Liver (tissue), 8 donors: ENCODE measurements at regions not wholly inside any gene's neighbourhood (a gene's known extent, or its start where the extent isn't known, plus 50 kb on each side); places are given as distances from the start of the nearest gene placed in this dataset.

Experiments
- DNase-seq: peaks from one replicate; pipeline ENCODE4 v3.0.0-alpha.2; 2017; ENCODE audit warnings: low spot score
- H3K27ac ChIP-seq, 2 donors: one replicate each; pipeline ENCODE4 v1.7.0; 2013; ENCODE audit warnings: inconsistent platforms in 2 of 2, low read length in 2 of 2, control low read depth in 1 of 2, low read depth in 1 of 2, mild to moderate bottlenecking in 1 of 2
- H3K27me3 ChIP-seq, 4 donors: one replicate each; pipeline versions ENCODE4 v1.6.1 to v1.7.0; 2013; ENCODE audit warnings: low read length in 3 of 4, inconsistent platforms in 1 of 4, mild to moderate bottlenecking in 1 of 4, moderate library complexity in 1 of 4; ENCODE audit not compliant: control insufficient read depth in 4 of 4, insufficient read depth in 4 of 4
- H3K36me3 ChIP-seq, 4 donors: one replicate each; pipeline versions ENCODE4 v1.6.1 to v1.7.0; 2013; ENCODE audit warnings: low read length in 3 of 4, mild to moderate bottlenecking in 3 of 4, low read depth in 1 of 4, moderate library complexity in 1 of 4; ENCODE audit not compliant: control insufficient read depth in 4 of 4, insufficient read depth in 3 of 4
- H3K4me1 ChIP-seq, 4 donors: one replicate each; pipeline versions ENCODE4 v1.6.1 to v1.7.0; 2013; ENCODE audit warnings: low read length in 3 of 4, mild to moderate bottlenecking in 3 of 4, moderate library complexity in 1 of 4; ENCODE audit not compliant: control insufficient read depth in 4 of 4, insufficient read depth in 4 of 4
- H3K4me3 ChIP-seq, 3 donors: one replicate each; pipeline versions ENCODE4 v1.6.1 to v1.7.0; 2013; ENCODE audit warnings: low read length in 3 of 3, control low read depth in 1 of 3, low read depth in 1 of 3, mild to moderate bottlenecking in 1 of 3
- H3K9ac ChIP-seq, 2 donors: one replicate each; pipeline ENCODE4 v1.7.0; 2013; ENCODE audit warnings: low read length in 2 of 2, mild to moderate bottlenecking in 2 of 2, moderate library complexity in 2 of 2, control low read depth in 1 of 2, low read depth in 1 of 2
- H3K9me3 ChIP-seq, 4 donors: one replicate each; pipeline versions ENCODE4 v1.6.1 to v1.7.0; 2013; ENCODE audit warnings: low read length in 3 of 4; ENCODE audit not compliant: control insufficient read depth in 4 of 4
- EGR1 ChIP-seq, 2 donors: IDR thresholded peaks; 2 replicates each; pipeline ENCODE4 v1.6.1; 2016 to 2018; ENCODE audit warnings: antibody characterized with exemption in 2 of 2, low read depth in 2 of 2
- FOXA2 ChIP-seq: IDR thresholded peaks from 2 replicates; pipeline ENCODE4 v1.6.1; 2016; ENCODE audit warnings: antibody characterized with exemption
- GABPA ChIP-seq, 2 donors: IDR thresholded peaks in 1 of 2; conservative IDR thresholded peaks in 1 of 2; 2 replicates each; pipeline ENCODE4 v1.6.1; 2016; ENCODE audit warnings: antibody characterized with exemption in 2 of 2, mild to moderate bottlenecking in 1 of 2, moderate library complexity in 1 of 2
- HNF4G ChIP-seq: IDR thresholded peaks from 2 replicates; pipeline ENCODE4 v1.6.1; 2016; ENCODE audit warnings: antibody characterized with exemption
- JUND ChIP-seq, 2 donors: IDR thresholded peaks; 2 replicates each; pipeline ENCODE4 v1.6.1; 2016; ENCODE audit warnings: antibody characterized with exemption in 2 of 2
- NR2F2 ChIP-seq: IDR thresholded peaks from 2 replicates; pipeline ENCODE4 v1.6.1; 2016; ENCODE audit warnings: antibody characterized with exemption
- RAD21 ChIP-seq, 2 donors: IDR thresholded peaks; 2 replicates each; pipeline ENCODE4 v1.6.1; 2016; ENCODE audit warnings: antibody characterized with exemption in 2 of 2, mild to moderate bottlenecking in 2 of 2
- RXRA ChIP-seq, 2 donors: IDR thresholded peaks; 2 replicates each; pipeline ENCODE4 v1.6.1; 2017 to 2018; ENCODE audit warnings: antibody characterized with exemption in 2 of 2, mild to moderate bottlenecking in 1 of 2
- SP1 ChIP-seq: IDR thresholded peaks from 2 replicates; pipeline ENCODE4 v1.6.1; 2018; ENCODE audit warnings: antibody characterized with exemption, mild to moderate bottlenecking
- TAF1 ChIP-seq: conservative IDR thresholded peaks from 2 replicates; pipeline ENCODE4 v1.6.1; 2016; ENCODE audit warnings: antibody characterized with exemption, mild to moderate bottlenecking
- YY1 ChIP-seq: IDR thresholded peaks from 2 replicates; pipeline ENCODE4 v1.6.1; 2016; ENCODE audit warnings: antibody characterized with exemption, mild to moderate bottlenecking
- WGBS: extraction: QIAGEN DNeasy Blood & Tissue Kit; methylation state at CpG from one replicate; pipeline ENCODE4 v1.1.7; 2013; 5-methylcytosine and 5-hydroxymethylcytosine counted together
- TF ChIP-seq, protein P1 (sequence below): IDR thresholded peaks from 2 replicates; pipeline ENCODE4 v1.6.1; 2016; ENCODE audit warnings: antibody characterized with exemption, mild to moderate bottlenecking
- TF ChIP-seq, protein P2 (sequence below): fragments of 150-350 bp; IDR thresholded peaks from 2 replicates; pipeline ENCODE4 v1.5.1; 2017; ENCODE audit warnings: improper control_type of control experiment, low read depth, low read length; ENCODE audit not compliant: missing input control
- TF ChIP-seq, protein P3 (sequence below): IDR thresholded peaks from 2 replicates; pipeline ENCODE4 v1.6.1; 2016; ENCODE audit warnings: antibody characterized with exemption
- donor health status: healthy.
- donor health status: healthy.
- donor health status: healthy.
- donor health status: healthy.
- donor health status: healthy.

DNA sequence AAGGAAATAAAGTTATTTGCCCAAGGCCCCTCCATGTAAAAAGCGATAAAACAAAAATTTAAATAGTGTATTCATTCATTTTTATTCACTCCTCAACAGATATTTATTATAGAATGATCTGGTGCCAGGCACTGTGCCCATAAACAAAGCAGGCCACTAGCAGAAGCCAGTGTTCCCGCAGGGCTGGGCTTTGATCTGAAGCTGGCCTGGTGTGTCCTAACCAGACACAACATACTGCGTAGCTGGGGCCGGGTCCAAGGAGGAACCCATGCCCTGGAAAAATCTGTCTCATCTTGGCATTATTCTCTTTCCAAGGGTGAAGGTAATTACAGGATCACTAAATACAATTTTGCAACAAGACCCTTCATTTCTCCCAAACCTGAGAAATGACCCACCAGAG, 537.4 kb upstream of the CDH5 start:
- H3K9me3 ChIP-seq: no peaks in the 10 kb centered on the region
- 82% methylated on average over 4 of the region's 4 CpGs for WGBS
- TF ChIP-seq EGR1 (IDR thresholded peaks at IDR 0.05; ENCODE audit: low read depth in 2 of 2): no peak
- no peak for TF ChIP-seq HNF4G
- no peak for TF ChIP-seq SP1
- H3K9ac ChIP-seq: no peak overlapping the region
- H3K4me1 ChIP-seq: no peaks in the 10 kb centered on the region
- H3K27me3 ChIP-seq: no peaks in the 10 kb centered on the region
- H3K36me3 ChIP-seq: no peaks in the 10 kb centered on the region
- H3K27ac ChIP-seq: no peak overlapping the region
- no peak for DNase-seq
- no peak overlapping the region for H3K4me3 ChIP-seq

DNA sequence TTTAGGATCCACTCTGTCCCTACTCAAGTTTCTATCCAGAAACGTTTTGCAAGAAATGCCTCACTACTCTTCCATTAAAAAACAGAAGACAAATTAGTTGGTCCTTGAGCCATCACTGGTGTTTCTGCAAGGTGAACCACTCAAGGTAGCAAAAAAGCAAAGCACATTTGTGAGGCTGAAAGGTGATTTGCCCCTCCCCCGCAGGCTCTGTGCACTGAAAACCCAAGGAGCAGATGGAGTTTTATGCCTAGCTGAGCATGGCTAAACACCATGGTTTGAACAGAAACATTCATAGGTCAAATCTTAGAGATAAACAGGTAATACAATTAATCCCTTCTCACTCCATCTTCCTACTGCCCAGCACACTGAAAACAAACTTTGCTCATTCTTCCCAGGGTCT, 538.2 kb upstream of the CDH5 start:
- 54% methylated on average over 2 of the region's 2 CpGs for WGBS
- Histone ChIP-seq H3K27ac (no peak overlapping the region), H3K4me3 (no peak overlapping the region), H3K36me3 (no peaks in the 10 kb centered on the region), H3K27me3 (no peaks in the 10 kb centered on the region), H3K9ac (no peak overlapping the region), H3K9me3 (no peaks in the 10 kb centered on the region), H3K4me1 (no peaks in the 10 kb centered on the region)
- DNase-seq: no peak
- TF ChIP-seq TAF1 (no peak), RXRA (IDR thresholded peaks at IDR 0.05) (no peak), FOXA2 (no peak), GABPA (IDR thresholded peaks at IDR 0.05 in 1 of 2, conservative IDR thresholded peaks at IDR 0.05 in 1 of 2) (no peak), SP1 (no peak), RAD21 (IDR thresholded peaks at IDR 0.05) (no peak), YY1 (no peak), JUND (IDR thresholded peaks at IDR 0.05) (no peak), NR2F2 (no peak), EGR1 (IDR thresholded peaks at IDR 0.05; ENCODE audit: low read depth in 2 of 2) (no peak), HNF4G (no peak)
- TF ChIP-seq, protein P1, sequence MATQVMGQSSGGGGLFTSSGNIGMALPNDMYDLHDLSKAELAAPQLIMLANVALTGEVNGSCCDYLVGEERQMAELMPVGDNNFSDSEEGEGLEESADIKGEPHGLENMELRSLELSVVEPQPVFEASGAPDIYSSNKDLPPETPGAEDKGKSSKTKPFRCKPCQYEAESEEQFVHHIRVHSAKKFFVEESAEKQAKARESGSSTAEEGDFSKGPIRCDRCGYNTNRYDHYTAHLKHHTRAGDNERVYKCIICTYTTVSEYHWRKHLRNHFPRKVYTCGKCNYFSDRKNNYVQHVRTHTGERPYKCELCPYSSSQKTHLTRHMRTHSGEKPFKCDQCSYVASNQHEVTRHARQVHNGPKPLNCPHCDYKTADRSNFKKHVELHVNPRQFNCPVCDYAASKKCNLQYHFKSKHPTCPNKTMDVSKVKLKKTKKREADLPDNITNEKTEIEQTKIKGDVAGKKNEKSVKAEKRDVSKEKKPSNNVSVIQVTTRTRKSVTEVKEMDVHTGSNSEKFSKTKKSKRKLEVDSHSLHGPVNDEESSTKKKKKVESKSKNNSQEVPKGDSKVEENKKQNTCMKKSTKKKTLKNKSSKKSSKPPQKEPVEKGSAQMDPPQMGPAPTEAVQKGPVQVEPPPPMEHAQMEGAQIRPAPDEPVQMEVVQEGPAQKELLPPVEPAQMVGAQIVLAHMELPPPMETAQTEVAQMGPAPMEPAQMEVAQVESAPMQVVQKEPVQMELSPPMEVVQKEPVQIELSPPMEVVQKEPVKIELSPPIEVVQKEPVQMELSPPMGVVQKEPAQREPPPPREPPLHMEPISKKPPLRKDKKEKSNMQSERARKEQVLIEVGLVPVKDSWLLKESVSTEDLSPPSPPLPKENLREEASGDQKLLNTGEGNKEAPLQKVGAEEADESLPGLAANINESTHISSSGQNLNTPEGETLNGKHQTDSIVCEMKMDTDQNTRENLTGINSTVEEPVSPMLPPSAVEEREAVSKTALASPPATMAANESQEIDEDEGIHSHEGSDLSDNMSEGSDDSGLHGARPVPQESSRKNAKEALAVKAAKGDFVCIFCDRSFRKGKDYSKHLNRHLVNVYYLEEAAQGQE: no peak
- TF ChIP-seq, protein P2, sequence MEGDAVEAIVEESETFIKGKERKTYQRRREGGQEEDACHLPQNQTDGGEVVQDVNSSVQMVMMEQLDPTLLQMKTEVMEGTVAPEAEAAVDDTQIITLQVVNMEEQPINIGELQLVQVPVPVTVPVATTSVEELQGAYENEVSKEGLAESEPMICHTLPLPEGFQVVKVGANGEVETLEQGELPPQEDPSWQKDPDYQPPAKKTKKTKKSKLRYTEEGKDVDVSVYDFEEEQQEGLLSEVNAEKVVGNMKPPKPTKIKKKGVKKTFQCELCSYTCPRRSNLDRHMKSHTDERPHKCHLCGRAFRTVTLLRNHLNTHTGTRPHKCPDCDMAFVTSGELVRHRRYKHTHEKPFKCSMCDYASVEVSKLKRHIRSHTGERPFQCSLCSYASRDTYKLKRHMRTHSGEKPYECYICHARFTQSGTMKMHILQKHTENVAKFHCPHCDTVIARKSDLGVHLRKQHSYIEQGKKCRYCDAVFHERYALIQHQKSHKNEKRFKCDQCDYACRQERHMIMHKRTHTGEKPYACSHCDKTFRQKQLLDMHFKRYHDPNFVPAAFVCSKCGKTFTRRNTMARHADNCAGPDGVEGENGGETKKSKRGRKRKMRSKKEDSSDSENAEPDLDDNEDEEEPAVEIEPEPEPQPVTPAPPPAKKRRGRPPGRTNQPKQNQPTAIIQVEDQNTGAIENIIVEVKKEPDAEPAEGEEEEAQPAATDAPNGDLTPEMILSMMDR: no peak
- TF ChIP-seq, protein P3, sequence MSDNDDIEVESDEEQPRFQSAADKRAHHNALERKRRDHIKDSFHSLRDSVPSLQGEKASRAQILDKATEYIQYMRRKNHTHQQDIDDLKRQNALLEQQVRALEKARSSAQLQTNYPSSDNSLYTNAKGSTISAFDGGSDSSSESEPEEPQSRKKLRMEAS: no peak

DNA sequence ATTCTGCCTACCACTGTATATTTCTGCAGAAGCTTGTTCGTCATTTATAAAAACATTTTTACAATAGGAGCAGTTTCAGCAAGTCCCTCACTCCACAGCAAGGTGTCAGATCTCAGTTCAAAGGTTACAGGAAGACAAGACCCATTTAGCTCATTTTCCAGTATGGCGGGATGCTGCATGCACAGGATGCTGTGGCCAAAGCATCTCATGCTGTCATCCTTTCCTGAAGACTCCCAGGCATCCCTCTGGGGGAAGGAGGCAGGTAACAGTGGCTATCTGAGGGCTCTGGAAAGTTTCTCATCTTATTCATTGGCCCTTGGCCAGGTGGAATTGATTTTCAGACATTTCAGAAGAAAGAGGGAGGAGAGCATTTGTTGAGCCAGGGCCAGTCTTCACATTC, 539.3 kb upstream of the CDH5 start:
- TF ChIP-seq GABPA (IDR thresholded peaks at IDR 0.05 in 1 of 2, conservative IDR thresholded peaks at IDR 0.05 in 1 of 2): no peak
- TF ChIP-seq, protein P3: no peak
- no peak for TF ChIP-seq FOXA2
- TF ChIP-seq, protein P1: no peak
- no peak for TF ChIP-seq RAD21 (IDR thresholded peaks at IDR 0.05)
- no peaks in the 10 kb centered on the region for H3K4me1 ChIP-seq
- no peak for DNase-seq
- H3K4me3 ChIP-seq: no peak overlapping the region
- H3K36me3 ChIP-seq: no peaks in the 10 kb centered on the region
- no peak overlapping the region for H3K27ac ChIP-seq
- H3K27me3 ChIP-seq: no peaks in the 10 kb centered on the region
- H3K9ac ChIP-seq: no peak overlapping the region
- 91% methylated on average over 2 of the region's 2 CpGs for WGBS
- H3K9me3 ChIP-seq: no peaks in the 10 kb centered on the region
